PFSK-1 (cell line): ENCODE measurements at regions not wholly inside any gene's neighbourhood (a gene's known extent, or its start where the extent isn't known, plus 50 kb on each side); places are given as distances from the start of the nearest gene placed in this dataset.

Experiments used
- FOXP2 ChIP-seq: optimal IDR thresholded peaks from 2 replicates; pipeline ENCODE3; 2011; ENCODE audit warnings: borderline replicate concordance, control low read depth, inconsistent platforms; ENCODE audit not compliant: insufficient read depth; ENCODE audit errors: extremely low read length, extremely low read depth
- POLR2AphosphoS5 ChIP-seq: IDR thresholded peaks from 2 replicates; pipeline ENCODE4 v1.6.1; 2012; ENCODE audit warnings: low read depth, mild to moderate bottlenecking, control low read depth, low read length, moderate library complexity
- REST ChIP-seq, 2 experiments: IDR thresholded peaks; 2 replicates each; pipeline versions ENCODE4 v1.6.1 to v1.8.0; 2011 to 2012; ENCODE audit warnings: low read depth in 2 of 2, low read length in 2 of 2, control low read depth in 1 of 2, inconsistent platforms in 1 of 2, mild to moderate bottlenecking in 1 of 2, moderate library complexity in 1 of 2; ENCODE audit not compliant: insufficient read depth in 1 of 2
- TAF1 ChIP-seq: IDR thresholded peaks from 2 replicates; pipeline ENCODE4 v1.6.1; 2012; ENCODE audit warnings: low read length, control low read depth, borderline replicate concordance; ENCODE audit not compliant: insufficient read depth

GRCh38 chr4:34861666-34862065, 1382.6 kb downstream of the ARAP2 start:
- TF ChIP-seq POLR2AphosphoS5, result no peak
- TF ChIP-seq TAF1, result no peak
- no peak for TF ChIP-seq REST (IDR thresholded peaks at IDR 0.05; ENCODE audit: insufficient read depth in 1 of 2, low read depth in 2 of 2, low read length in 2 of 2)
- no peak for TF ChIP-seq FOXP2
